H1 (cell line): ENCODE measurements at regions not wholly inside any gene's neighbourhood (a gene's known extent, or its start where the extent isn't known, plus 50 kb on each side); places are given as distances from the start of the nearest gene placed in this dataset.

Experiments
- CTCF ChIA-PET: fragments of 300-600 bp; sonication (Branson Sonifier 250); formaldehyde crosslinking; loops from one replicate; lab custom pipeline; 2021; ENCODE audit not compliant: partially characterized antibody; lab: Charles Lee
- POLR2A ChIA-PET: fragments of 300-600 bp; sonication (Branson Sonifier 250); formaldehyde crosslinking; loops from one replicate; lab custom pipeline; 2021; ENCODE audit warnings: inconsistent platforms; ENCODE audit not compliant: partially characterized antibody; lab: Charles Lee
- DNase-seq, 2 experiments: peaks; one replicate each; pipeline versions ENCODE4 v3.0.0 to v3.0.0-alpha.2; 2010 to 2022; ENCODE audit warnings: low spot score in 2 of 2, low read depth in 1 of 2, mixed read lengths in 1 of 2
- FAIRE-seq: peaks from 2 replicates; lab custom pipeline; 2011; peaks lifted over from hg19 to GRCh38; lab: Jason Lieb, UNC
- H2AFZ ChIP-seq: 2 replicates; pipeline ENCODE4 v1.8.1; 2012; ENCODE audit warnings: low read length, inconsistent platforms
- H2AK5ac ChIP-seq: 2 replicates; pipeline ENCODE4 v1.6.1; 2013; ENCODE audit warnings: low read depth, low read length
- H2BK120ac ChIP-seq: replicated peaks from 2 replicates; pipeline ENCODE3; 2013; ENCODE audit warnings: low read depth, low read length, inconsistent platforms
- H2BK12ac ChIP-seq: 2 replicates; pipeline ENCODE4 v1.6.1; 2013; ENCODE audit warnings: low read depth, low read length
- H2BK15ac ChIP-seq: 2 replicates; pipeline ENCODE4 v1.6.1; 2013; ENCODE audit warnings: low read length
- H2BK20ac ChIP-seq: 2 replicates; pipeline ENCODE4 v1.6.1; 2013; ENCODE audit warnings: low read length
- H2BK5ac ChIP-seq: 2 replicates; pipeline ENCODE4 v1.6.1; 2013; ENCODE audit warnings: low read depth, low read length
- H3K14ac ChIP-seq: 2 replicates; pipeline ENCODE4 v1.6.1; 2013; ENCODE audit warnings: inconsistent platforms; ENCODE audit not compliant: insufficient read length
- H3K18ac ChIP-seq: 2 replicates; pipeline ENCODE4 v1.6.1; 2013; ENCODE audit warnings: low read length; ENCODE audit errors: extremely low read depth
- H3K23ac ChIP-seq: 2 replicates; pipeline ENCODE4 v1.6.1; 2013; ENCODE audit warnings: inconsistent platforms; ENCODE audit not compliant: insufficient read length
- H3K23me2 ChIP-seq: 2 replicates; pipeline ENCODE4 v1.6.1; 2013; ENCODE audit warnings: low read depth, low read length
- H3K27ac ChIP-seq: 2 replicates; pipeline ENCODE4 v1.6.1; 2011; ENCODE audit warnings: low read depth, low read length, inconsistent platforms
- H3K27me3 ChIP-seq, 4 experiments: replicated peaks in 1 of 4; 1 replicate in 1 of 4; 2 replicates in 3 of 4; pipeline versions ENCODE4 v1.6.1 to v1.8.1; 2011 to 2013; ENCODE audit warnings: low read length in 3 of 4, mild to moderate bottlenecking in 3 of 4, inconsistent platforms in 2 of 4, mixed read lengths in 2 of 4, moderate library complexity in 1 of 4; ENCODE audit not compliant: control insufficient read depth in 3 of 4, insufficient read depth in 3 of 4; ENCODE audit errors: extremely low read depth in 1 of 4
- H3K36me3 ChIP-seq, 4 experiments: 2 replicates each; pipeline versions ENCODE4 v1.6.1 to v1.8.1; 2011 to 2013; ENCODE audit warnings: mild to moderate bottlenecking in 4 of 4, low read length in 3 of 4, moderate library complexity in 2 of 4, control low read depth in 1 of 4, inconsistent platforms in 1 of 4; ENCODE audit not compliant: insufficient read depth in 4 of 4, control insufficient read depth in 2 of 4
- H3K4ac ChIP-seq: replicated peaks from 2 replicates; pipeline ENCODE3; 2013; ENCODE audit warnings: low read length, low read depth, mixed read lengths, inconsistent platforms; ENCODE audit not compliant: insufficient read length
- H3K4me1 ChIP-seq, 4 experiments: replicated peaks in 1 of 4; 1 replicate in 1 of 4; 2 replicates in 3 of 4; pipeline versions ENCODE4 v1.6.1 to v1.8.1; 2011 to 2013; ENCODE audit warnings: low read length in 3 of 4, inconsistent platforms in 2 of 4, mixed read lengths in 1 of 4; ENCODE audit not compliant: insufficient read depth in 4 of 4, control insufficient read depth in 3 of 4
- H3K4me2 ChIP-seq, 2 experiments: 2 replicates each; pipeline versions ENCODE4 v1.6.1 to v1.8.1; 2011 to 2013; ENCODE audit warnings: low read depth in 2 of 2, low read length in 2 of 2, control low read depth in 1 of 2, inconsistent platforms in 1 of 2, mild to moderate bottlenecking in 1 of 2; ENCODE audit not compliant: insufficient read depth in 1 of 2
- H3K4me3 ChIP-seq, 4 experiments: fragments of 200-600, 300-600 bp in 1 of 4; sonication (generic), shearing (Covaris generic), sonication (Bioruptor Twin) in 1 of 4; 2 replicates each; pipeline versions ENCODE4 v1.5.1 to v1.8.1; 2011 to 2016; ENCODE audit warnings: low read length in 4 of 4, low read depth in 3 of 4, control low read depth in 2 of 4, inconsistent platforms in 2 of 4, mild to moderate bottlenecking in 2 of 4, mixed read lengths in 1 of 4, moderate library complexity in 1 of 4; ENCODE audit not compliant: insufficient read depth in 2 of 4; ENCODE audit errors: extremely low read depth in 1 of 4
- H3K56ac ChIP-seq: replicated peaks from 2 replicates; pipeline ENCODE3; 2013; ENCODE audit warnings: low read depth, mild to moderate bottlenecking, mixed read lengths, low read length, inconsistent platforms; ENCODE audit not compliant: insufficient read length
- H3K79me1 ChIP-seq: 2 replicates; pipeline ENCODE4 v1.6.1; 2013; ENCODE audit warnings: low read depth, low read length, control low read depth
- H3K79me2 ChIP-seq, 2 experiments: 2 replicates each; pipeline versions ENCODE4 v1.6.1 to v1.8.1; 2012 to 2013; ENCODE audit warnings: low read length in 2 of 2, mild to moderate bottlenecking in 2 of 2, inconsistent platforms in 1 of 2; ENCODE audit not compliant: insufficient read depth in 2 of 2, control insufficient read depth in 1 of 2
- H3K9ac ChIP-seq, 4 experiments: replicated peaks in 1 of 4; 1 replicate in 1 of 4; 2 replicates in 3 of 4; pipeline versions ENCODE4 v1.6.1 to v1.8.1; 2011 to 2013; ENCODE audit warnings: low read depth in 3 of 4, low read length in 3 of 4, control low read depth in 2 of 4, mild to moderate bottlenecking in 2 of 4, moderate library complexity in 2 of 4, inconsistent platforms in 1 of 4; ENCODE audit errors: extremely low read depth in 1 of 4
- H3K9me3 ChIP-seq, 2 experiments: 2 replicates each; pipeline versions ENCODE4 v1.6.1 to v1.8.1; 2012 to 2013; ENCODE audit warnings: mild to moderate bottlenecking in 2 of 2, moderate library complexity in 2 of 2, control low read depth in 1 of 2, inconsistent platforms in 1 of 2, low read depth in 1 of 2, low read length in 1 of 2, mixed read lengths in 1 of 2; ENCODE audit not compliant: insufficient read depth in 2 of 2
- H4K20me1 ChIP-seq, 2 experiments: replicated peaks in 1 of 2; 2 replicates each; pipeline versions ENCODE3 to v1.8.1; 2011 to 2013; ENCODE audit warnings: inconsistent platforms in 2 of 2, low read length in 2 of 2, mild to moderate bottlenecking in 1 of 2; ENCODE audit not compliant: insufficient read depth in 2 of 2, control insufficient read depth in 1 of 2
- H4K5ac ChIP-seq: 2 replicates; pipeline ENCODE4 v1.6.1; 2013; ENCODE audit warnings: low read length, low read depth, mixed read lengths, inconsistent platforms; ENCODE audit not compliant: insufficient read length
- H4K8ac ChIP-seq: 2 replicates; pipeline ENCODE4 v1.8.0; 2013; ENCODE audit warnings: mild to moderate bottlenecking, moderate library complexity, low read length, inconsistent platforms; ENCODE audit not compliant: insufficient read depth; ENCODE audit errors: extremely low read depth
- H4K91ac ChIP-seq: replicated peaks from 2 replicates; pipeline ENCODE3; 2013; ENCODE audit warnings: low read length, mixed read lengths, inconsistent platforms; ENCODE audit not compliant: insufficient read length
- CTBP2 ChIP-seq: IDR thresholded peaks from 2 replicates; pipeline ENCODE4 v1.7.0; 2011; ENCODE audit warnings: borderline replicate concordance, mild to moderate bottlenecking, moderate library complexity, mixed read lengths, low read length; ENCODE audit not compliant: insufficient read depth, insufficient read length
- JUN ChIP-seq: IDR thresholded peaks from 2 replicates; pipeline ENCODE4 v1.6.1; 2011; ENCODE audit warnings: low read depth, mild to moderate bottlenecking, improper control_type of control experiment, low read length
- MAFK ChIP-seq: IDR thresholded peaks from 2 replicates; pipeline ENCODE4 v1.6.1; 2012; ENCODE audit warnings: low read depth, mild to moderate bottlenecking, improper control_type of control experiment, low read length
- PHF8 ChIP-seq: fragments of 200-600 bp; sonication (generic); conservative IDR thresholded peaks from 2 replicates; pipeline ENCODE4 v1.7.1; 2012; ENCODE audit warnings: low read depth, mild to moderate bottlenecking, inconsistent platforms, low read length, moderate library complexity
- POU5F1 ChIP-seq: IDR thresholded peaks from 2 replicates; pipeline ENCODE4 v1.6.1; 2011; ENCODE audit warnings: low read depth, mild to moderate bottlenecking, low read length, moderate library complexity
- SIX5 ChIP-seq: IDR thresholded peaks from 2 replicates; pipeline ENCODE4 v1.6.1; 2011; ENCODE audit warnings: mild to moderate bottlenecking, low read depth, low read length
- SRF ChIP-seq: IDR thresholded peaks from 2 replicates; pipeline ENCODE4 v1.6.1; 2011; ENCODE audit warnings: mild to moderate bottlenecking, low read depth, low read length, moderate library complexity
- TCF12 ChIP-seq: IDR thresholded peaks from 2 replicates; pipeline ENCODE4 v1.6.1; 2011; ENCODE audit warnings: low read depth, mild to moderate bottlenecking, low read length
- WGBS, 2 experiments: shearing (Covaris generic) in 1 of 2; methylation state at CpG; one replicate each; pipeline versions ENCODE4 v1.1.6 to v1.1.7; 2013 to 2015; ENCODE audit warnings: low lambda C conversion rate in 2 of 2, mixed read lengths in 2 of 2, inconsistent platforms in 1 of 2, low coverage in 1 of 2, missing lambda C conversion rate in 1 of 2; ENCODE audit not compliant: insufficient replicate concordance in 2 of 2, insufficient coverage in 1 of 2, insufficient read length in 1 of 2; ENCODE audit errors: extremely low coverage in 1 of 2, missing lambda C conversion rate in 1 of 2; 5-methylcytosine and 5-hydroxymethylcytosine counted together

GRCh38 chr10:8894148-8894547 lies 839.7 kb downstream of the GATA3 start:
- Histone ChIP-seq H2AFZ (no peak overlapping the region), H2BK5ac (no peak overlapping the region), H3K56ac (no peak overlapping the region), H3K79me1 (no peaks in the 10 kb centered on the region), H3K23ac (no peak overlapping the region), H3K18ac (no peak overlapping the region), H2BK12ac (no peak overlapping the region), H4K5ac (no peak overlapping the region), H2BK20ac (no peak overlapping the region), H3K9me3 (no peaks in the 10 kb centered on the region), H3K23me2 (no peaks in the 10 kb centered on the region), H3K27me3 (peaks cover 0 to 1% (median 0%) of the 10 kb centered on the region in 4 experiments; a peak in 1 of 7 replicates), H3K79me2 (no peaks in the 10 kb centered on the region), H3K9ac (no peak overlapping the region), H4K20me1 (no peaks in the 10 kb centered on the region), H3K27ac (no peak overlapping the region), H3K4me3 (no peak overlapping the region), H3K4me2 (no peak overlapping the region), H2BK15ac (no peak overlapping the region), H4K91ac (no peak overlapping the region), H2AK5ac (no peak overlapping the region), H3K4me1 (no peaks in the 10 kb centered on the region), H3K14ac (no peak overlapping the region), H3K36me3 (no peaks in the 10 kb centered on the region), H2BK120ac (no peak overlapping the region), H4K8ac (no peak overlapping the region), H3K4ac (no peak overlapping the region)
- ChIA-PET CTCF (no interaction called here), POLR2A (no interaction called here)
- TF ChIP-seq POU5F1: no peak
- TF ChIP-seq SRF: no peak
- no peak for TF ChIP-seq SIX5
- TF ChIP-seq TCF12: no peak
- TF ChIP-seq PHF8: no peak
- TF ChIP-seq JUN: no peak
- TF ChIP-seq MAFK: no peak
- no peak for TF ChIP-seq CTBP2
- DNase-seq: no peak
- 94% methylated on average over 4 of the region's 4 CpGs; no CpG with 5 or more reads in 1 of the 2 experiments for WGBS, 2 experiments
- no peak for FAIRE-seq
